WTC11 (cell line): ENCODE measurements at regions not wholly inside any gene's neighbourhood (a gene's known extent, or its start where the extent isn't known, plus 50 kb on each side); places are given as distances from the start of the nearest gene placed in this dataset.

Source experiments
- ATAC-seq: fragments of 200-7000 bp; cut with Tn5 transposase; 2 replicates; pipeline ENCODE4 v1.10.0; 2021; ENCODE audit warnings: mild to moderate bottlenecking, moderate library complexity
- CTCF ChIA-PET: fragments of 300-600 bp; sonication (Branson Sonifier 250); formaldehyde crosslinking; loops from one replicate; lab custom pipeline; 2021; ENCODE audit warnings: antibody characterized with exemption; lab: Charles Lee
- POLR2A ChIA-PET: fragments of 350-600 bp; sonication (Branson Sonifier 250); formaldehyde crosslinking; loops from one replicate; lab custom pipeline; 2021; ENCODE audit warnings: antibody characterized with exemption; lab: Charles Lee
- DNase-seq: peaks from one replicate; pipeline ENCODE4 v3.0.0; 2021; ENCODE audit warnings: low spot score
- H3K27ac Mint-ChIP-seq: 2 replicates; pipeline ENCODE4 v1.8.0; 2021; ENCODE audit warnings: mixed read lengths
- H3K27me3 Mint-ChIP-seq: 2 replicates; pipeline ENCODE4 v1.8.0; 2021; ENCODE audit warnings: low read depth, mild to moderate bottlenecking, moderate library complexity, mixed read lengths
- H3K36me3 Mint-ChIP-seq: 2 replicates; pipeline ENCODE4 v1.8.0; 2021; ENCODE audit warnings: mixed read lengths
- H3K4me1 Mint-ChIP-seq: 2 replicates; pipeline ENCODE4 v1.8.0; 2022; ENCODE audit warnings: mixed read lengths
- H3K4me3 Mint-ChIP-seq: 2 replicates; pipeline ENCODE4 v1.8.0; 2021; ENCODE audit warnings: mild to moderate bottlenecking, moderate library complexity, mixed read lengths
- H3K9me3 Mint-ChIP-seq: 2 replicates; pipeline ENCODE4 v1.8.0; 2021; ENCODE audit warnings: mixed read lengths
- JUN ChIP-seq: sonication (generic); formaldehyde crosslinking; IDR thresholded peaks from 2 replicates; pipeline ENCODE4 v1.8.0; 2023; ENCODE audit warnings: mild to moderate bottlenecking, missing genetic modification reagents
- MYBL2 ChIP-seq: sonication (generic); formaldehyde crosslinking; IDR thresholded peaks from 2 replicates; pipeline ENCODE4 v1.8.1; 2023; ENCODE audit warnings: mild to moderate bottlenecking, moderate library complexity, missing genetic modification reagents
- NFE2L1 ChIP-seq: sonication (generic); formaldehyde crosslinking; IDR thresholded peaks from 2 replicates; pipeline ENCODE4 v1.8.1; 2023; ENCODE audit warnings: missing genetic modification reagents
- SP1 ChIP-seq: sonication (generic); formaldehyde crosslinking; conservative IDR thresholded peaks from 2 replicates; pipeline ENCODE4 v1.8.1; 2022; ENCODE audit warnings: missing genetic modification reagents
- TP53 ChIP-seq: sonication (generic); formaldehyde crosslinking; IDR thresholded peaks from 2 replicates; pipeline ENCODE4 v1.8.1; 2023; ENCODE audit warnings: mild to moderate bottlenecking, missing genetic modification reagents
- USF1 ChIP-seq: sonication (generic); formaldehyde crosslinking; IDR thresholded peaks from 2 replicates; pipeline ENCODE4 v1.8.0; 2022; ENCODE audit warnings: mild to moderate bottlenecking, missing genetic modification reagents
- ZNF138 ChIP-seq: sonication (generic); formaldehyde crosslinking; conservative IDR thresholded peaks from 2 replicates; pipeline ENCODE4 v1.8.1; 2022; ENCODE audit warnings: mild to moderate bottlenecking, moderate library complexity, missing genetic modification reagents
- ZNF232 ChIP-seq: sonication (generic); formaldehyde crosslinking; IDR thresholded peaks from 2 replicates; pipeline ENCODE4 v1.8.0; 2022; ENCODE audit warnings: mild to moderate bottlenecking, missing genetic modification reagents
- ZNF263 ChIP-seq: sonication (generic); formaldehyde crosslinking; IDR thresholded peaks from 2 replicates; pipeline ENCODE4 v1.8.1; 2022; ENCODE audit warnings: low read depth, mild to moderate bottlenecking, moderate library complexity, missing genetic modification reagents
- ZNF416 ChIP-seq: fragments of 250-450 bp; sonication (Bioruptor Pico); IDR thresholded peaks from 2 replicates; pipeline ENCODE4 v1.9.0; 2021; ENCODE audit warnings: mild to moderate bottlenecking, inconsistent platforms
- ZNF423 ChIP-seq: fragments of 250-450 bp; sonication (Bioruptor Pico); IDR thresholded peaks from 2 replicates; pipeline ENCODE4 v2.1.2; 2022; ENCODE audit warnings: mild to moderate bottlenecking, moderate library complexity
- ZNF425 ChIP-seq: fragments of 250-450 bp; sonication (Bioruptor Pico); conservative IDR thresholded peaks from 2 replicates; pipeline ENCODE4 v1.9.0; 2021; ENCODE audit warnings: mild to moderate bottlenecking
- TF ChIP-seq, protein P1 (sequence below): sonication (generic); formaldehyde crosslinking; IDR thresholded peaks from 2 replicates; pipeline ENCODE4 v1.8.0; 2023; ENCODE audit warnings: mild to moderate bottlenecking, missing genetic modification reagents
- TF ChIP-seq, protein P2 (sequence below): sonication (generic); formaldehyde crosslinking; IDR thresholded peaks from 2 replicates; pipeline ENCODE4 v1.8.1; 2023; ENCODE audit warnings: mild to moderate bottlenecking, missing genetic modification reagents, borderline replicate concordance
- TF ChIP-seq, protein P3 (sequence below): sonication (generic); formaldehyde crosslinking; conservative IDR thresholded peaks from 2 replicates; pipeline ENCODE4 v1.8.1; 2022; ENCODE audit warnings: mild to moderate bottlenecking, missing genetic modification reagents
- TF ChIP-seq, protein P4 (sequence below): sonication (generic); formaldehyde crosslinking; IDR thresholded peaks from 2 replicates; pipeline ENCODE4 v1.8.0; 2023; ENCODE audit warnings: missing genetic modification reagents, mild to moderate bottlenecking, borderline replicate concordance
- TF ChIP-seq, protein P5 (sequence below): fragments of 250-450 bp; sonication (Bioruptor Pico); IDR thresholded peaks from 2 replicates; pipeline ENCODE4 v2.1.2; 2022; ENCODE audit warnings: mild to moderate bottlenecking, moderate library complexity

GRCh38 chr3:101944308-101944707 is 95.0 kb downstream of the NFKBIZ start:
- H3K27ac Mint-ChIP-seq, result no peak overlapping the region
- TF ChIP-seq ZNF416 (CRISPR knock-in tag), result no peak
- TF ChIP-seq, protein P1, sequence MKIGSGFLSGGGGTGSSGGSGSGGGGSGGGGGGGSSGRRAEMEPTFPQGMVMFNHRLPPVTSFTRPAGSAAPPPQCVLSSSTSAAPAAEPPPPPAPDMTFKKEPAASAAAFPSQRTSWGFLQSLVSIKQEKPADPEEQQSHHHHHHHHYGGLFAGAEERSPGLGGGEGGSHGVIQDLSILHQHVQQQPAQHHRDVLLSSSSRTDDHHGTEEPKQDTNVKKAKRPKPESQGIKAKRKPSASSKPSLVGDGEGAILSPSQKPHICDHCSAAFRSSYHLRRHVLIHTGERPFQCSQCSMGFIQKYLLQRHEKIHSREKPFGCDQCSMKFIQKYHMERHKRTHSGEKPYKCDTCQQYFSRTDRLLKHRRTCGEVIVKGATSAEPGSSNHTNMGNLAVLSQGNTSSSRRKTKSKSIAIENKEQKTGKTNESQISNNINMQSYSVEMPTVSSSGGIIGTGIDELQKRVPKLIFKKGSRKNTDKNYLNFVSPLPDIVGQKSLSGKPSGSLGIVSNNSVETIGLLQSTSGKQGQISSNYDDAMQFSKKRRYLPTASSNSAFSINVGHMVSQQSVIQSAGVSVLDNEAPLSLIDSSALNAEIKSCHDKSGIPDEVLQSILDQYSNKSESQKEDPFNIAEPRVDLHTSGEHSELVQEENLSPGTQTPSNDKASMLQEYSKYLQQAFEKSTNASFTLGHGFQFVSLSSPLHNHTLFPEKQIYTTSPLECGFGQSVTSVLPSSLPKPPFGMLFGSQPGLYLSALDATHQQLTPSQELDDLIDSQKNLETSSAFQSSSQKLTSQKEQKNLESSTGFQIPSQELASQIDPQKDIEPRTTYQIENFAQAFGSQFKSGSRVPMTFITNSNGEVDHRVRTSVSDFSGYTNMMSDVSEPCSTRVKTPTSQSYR (CRISPR knock-in tag), result no peak
- TF ChIP-seq, protein P2, sequence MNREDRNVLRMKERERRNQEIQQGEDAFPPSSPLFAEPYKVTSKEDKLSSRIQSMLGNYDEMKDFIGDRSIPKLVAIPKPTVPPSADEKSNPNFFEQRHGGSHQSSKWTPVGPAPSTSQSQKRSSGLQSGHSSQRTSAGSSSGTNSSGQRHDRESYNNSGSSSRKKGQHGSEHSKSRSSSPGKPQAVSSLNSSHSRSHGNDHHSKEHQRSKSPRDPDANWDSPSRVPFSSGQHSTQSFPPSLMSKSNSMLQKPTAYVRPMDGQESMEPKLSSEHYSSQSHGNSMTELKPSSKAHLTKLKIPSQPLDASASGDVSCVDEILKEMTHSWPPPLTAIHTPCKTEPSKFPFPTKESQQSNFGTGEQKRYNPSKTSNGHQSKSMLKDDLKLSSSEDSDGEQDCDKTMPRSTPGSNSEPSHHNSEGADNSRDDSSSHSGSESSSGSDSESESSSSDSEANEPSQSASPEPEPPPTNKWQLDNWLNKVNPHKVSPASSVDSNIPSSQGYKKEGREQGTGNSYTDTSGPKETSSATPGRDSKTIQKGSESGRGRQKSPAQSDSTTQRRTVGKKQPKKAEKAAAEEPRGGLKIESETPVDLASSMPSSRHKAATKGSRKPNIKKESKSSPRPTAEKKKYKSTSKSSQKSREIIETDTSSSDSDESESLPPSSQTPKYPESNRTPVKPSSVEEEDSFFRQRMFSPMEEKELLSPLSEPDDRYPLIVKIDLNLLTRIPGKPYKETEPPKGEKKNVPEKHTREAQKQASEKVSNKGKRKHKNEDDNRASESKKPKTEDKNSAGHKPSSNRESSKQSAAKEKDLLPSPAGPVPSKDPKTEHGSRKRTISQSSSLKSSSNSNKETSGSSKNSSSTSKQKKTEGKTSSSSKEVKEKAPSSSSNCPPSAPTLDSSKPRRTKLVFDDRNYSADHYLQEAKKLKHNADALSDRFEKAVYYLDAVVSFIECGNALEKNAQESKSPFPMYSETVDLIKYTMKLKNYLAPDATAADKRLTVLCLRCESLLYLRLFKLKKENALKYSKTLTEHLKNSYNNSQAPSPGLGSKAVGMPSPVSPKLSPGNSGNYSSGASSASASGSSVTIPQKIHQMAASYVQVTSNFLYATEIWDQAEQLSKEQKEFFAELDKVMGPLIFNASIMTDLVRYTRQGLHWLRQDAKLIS (CRISPR knock-in tag), result no peak
- ATAC-seq (no peak), DNase-seq (no peak)
- ChIA-PET CTCF (no interaction called here), POLR2A (no interaction called here)
- no peak overlapping the region for H3K4me3 Mint-ChIP-seq
- H3K36me3 Mint-ChIP-seq, result no peaks in the 10 kb centered on the region
- H3K9me3 Mint-ChIP-seq, result peaks cover 3% of the 10 kb centered on the region
- H3K27me3 Mint-ChIP-seq, result no peaks in the 10 kb centered on the region
- no peaks in the 10 kb centered on the region for H3K4me1 Mint-ChIP-seq

- Mint-ChIP-seq H3K36me3 (no peaks in the 10 kb centered on the region), H3K4me3 (no peak overlapping the region), H3K9me3 (peaks cover 3% of the 10 kb centered on the region), H3K27me3 (no peaks in the 10 kb centered on the region), H3K27ac (no peak overlapping the region), H3K4me1 (no peaks in the 10 kb centered on the region)
- ATAC-seq (no peak), DNase-seq (no peak)
- POLR2A ChIA-PET, result no interaction called here
- CTCF ChIA-PET, result interaction anchor here (1.3 kb wide), 1 partner anchor 9 kb away, joined by 3 read pairs; no protein-coding TSS in a partner anchor
- no peak for TF ChIP-seq JUN
- no peak for TF ChIP-seq ZNF232 (CRISPR knock-in tag)
- TF ChIP-seq NFE2L1 (CRISPR knock-in tag), result no peak
- TF ChIP-seq ZNF423, result no peak
- TF ChIP-seq ZNF263 (CRISPR knock-in tag), result no peak
- TF ChIP-seq, protein P3, sequence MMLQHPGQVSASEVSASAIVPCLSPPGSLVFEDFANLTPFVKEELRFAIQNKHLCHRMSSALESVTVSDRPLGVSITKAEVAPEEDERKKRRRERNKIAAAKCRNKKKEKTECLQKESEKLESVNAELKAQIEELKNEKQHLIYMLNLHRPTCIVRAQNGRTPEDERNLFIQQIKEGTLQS (CRISPR knock-in tag), result no peak
- no peak for TF ChIP-seq ZNF425 (CRISPR knock-in tag)
- no peak for TF ChIP-seq USF1 (CRISPR knock-in tag)
Observed at GRCh38 chr3:101945980-101946379, 96.7 kb downstream of the NFKBIZ start.

GRCh38 chr3:101946906-101947305 is 97.6 kb downstream of the NFKBIZ start:
- no peaks in the 10 kb centered on the region for H3K27me3 Mint-ChIP-seq
- CTCF ChIA-PET, result interaction anchor here (1.3 kb wide), 1 partner anchor 10 kb away, joined by 3 read pairs; no protein-coding TSS in a partner anchor
- H3K27ac Mint-ChIP-seq, result no peak overlapping the region
- H3K4me3 Mint-ChIP-seq, result no peak overlapping the region
- H3K4me1 Mint-ChIP-seq, result no peaks in the 10 kb centered on the region
- DNase-seq, result no peak
- POLR2A ChIA-PET, result no interaction called here
- H3K36me3 Mint-ChIP-seq, result no peaks in the 10 kb centered on the region
- peaks cover 3% of the 10 kb centered on the region for H3K9me3 Mint-ChIP-seq
- ATAC-seq, result no peak
- TF ChIP-seq, protein P4, sequence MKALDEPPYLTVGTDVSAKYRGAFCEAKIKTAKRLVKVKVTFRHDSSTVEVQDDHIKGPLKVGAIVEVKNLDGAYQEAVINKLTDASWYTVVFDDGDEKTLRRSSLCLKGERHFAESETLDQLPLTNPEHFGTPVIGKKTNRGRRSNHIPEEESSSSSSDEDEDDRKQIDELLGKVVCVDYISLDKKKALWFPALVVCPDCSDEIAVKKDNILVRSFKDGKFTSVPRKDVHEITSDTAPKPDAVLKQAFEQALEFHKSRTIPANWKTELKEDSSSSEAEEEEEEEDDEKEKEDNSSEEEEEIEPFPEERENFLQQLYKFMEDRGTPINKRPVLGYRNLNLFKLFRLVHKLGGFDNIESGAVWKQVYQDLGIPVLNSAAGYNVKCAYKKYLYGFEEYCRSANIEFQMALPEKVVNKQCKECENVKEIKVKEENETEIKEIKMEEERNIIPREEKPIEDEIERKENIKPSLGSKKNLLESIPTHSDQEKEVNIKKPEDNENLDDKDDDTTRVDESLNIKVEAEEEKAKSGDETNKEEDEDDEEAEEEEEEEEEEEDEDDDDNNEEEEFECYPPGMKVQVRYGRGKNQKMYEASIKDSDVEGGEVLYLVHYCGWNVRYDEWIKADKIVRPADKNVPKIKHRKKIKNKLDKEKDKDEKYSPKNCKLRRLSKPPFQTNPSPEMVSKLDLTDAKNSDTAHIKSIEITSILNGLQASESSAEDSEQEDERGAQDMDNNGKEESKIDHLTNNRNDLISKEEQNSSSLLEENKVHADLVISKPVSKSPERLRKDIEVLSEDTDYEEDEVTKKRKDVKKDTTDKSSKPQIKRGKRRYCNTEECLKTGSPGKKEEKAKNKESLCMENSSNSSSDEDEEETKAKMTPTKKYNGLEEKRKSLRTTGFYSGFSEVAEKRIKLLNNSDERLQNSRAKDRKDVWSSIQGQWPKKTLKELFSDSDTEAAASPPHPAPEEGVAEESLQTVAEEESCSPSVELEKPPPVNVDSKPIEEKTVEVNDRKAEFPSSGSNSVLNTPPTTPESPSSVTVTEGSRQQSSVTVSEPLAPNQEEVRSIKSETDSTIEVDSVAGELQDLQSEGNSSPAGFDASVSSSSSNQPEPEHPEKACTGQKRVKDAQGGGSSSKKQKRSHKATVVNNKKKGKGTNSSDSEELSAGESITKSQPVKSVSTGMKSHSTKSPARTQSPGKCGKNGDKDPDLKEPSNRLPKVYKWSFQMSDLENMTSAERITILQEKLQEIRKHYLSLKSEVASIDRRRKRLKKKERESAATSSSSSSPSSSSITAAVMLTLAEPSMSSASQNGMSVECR (CRISPR knock-in tag), result no peak
- TF ChIP-seq, protein P5, sequence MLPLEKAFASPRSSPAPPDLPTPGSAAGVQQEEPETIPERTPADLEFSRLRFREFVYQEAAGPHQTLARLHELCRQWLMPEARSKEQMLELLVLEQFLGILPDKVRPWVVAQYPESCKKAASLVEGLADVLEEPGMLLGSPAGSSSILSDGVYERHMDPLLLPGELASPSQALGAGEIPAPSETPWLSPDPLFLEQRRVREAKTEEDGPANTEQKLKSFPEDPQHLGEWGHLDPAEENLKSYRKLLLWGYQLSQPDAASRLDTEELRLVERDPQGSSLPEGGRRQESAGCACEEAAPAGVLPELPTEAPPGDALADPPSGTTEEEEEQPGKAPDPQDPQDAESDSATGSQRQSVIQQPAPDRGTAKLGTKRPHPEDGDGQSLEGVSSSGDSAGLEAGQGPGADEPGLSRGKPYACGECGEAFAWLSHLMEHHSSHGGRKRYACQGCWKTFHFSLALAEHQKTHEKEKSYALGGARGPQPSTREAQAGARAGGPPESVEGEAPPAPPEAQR (CRISPR knock-in tag), result no peak
- TF ChIP-seq MYBL2 (CRISPR knock-in tag) (no peak), TP53 (no peak), ZNF138 (CRISPR knock-in tag) (no peak), NFE2L1 (CRISPR knock-in tag) (no peak), SP1 (no peak)
